ENCODE measurements at regions not wholly inside any gene's neighbourhood (a gene's known extent, or its start where the extent isn't known, plus 50 kb on each side); places are given as distances from the start of the nearest gene placed in this dataset.

DNA sequence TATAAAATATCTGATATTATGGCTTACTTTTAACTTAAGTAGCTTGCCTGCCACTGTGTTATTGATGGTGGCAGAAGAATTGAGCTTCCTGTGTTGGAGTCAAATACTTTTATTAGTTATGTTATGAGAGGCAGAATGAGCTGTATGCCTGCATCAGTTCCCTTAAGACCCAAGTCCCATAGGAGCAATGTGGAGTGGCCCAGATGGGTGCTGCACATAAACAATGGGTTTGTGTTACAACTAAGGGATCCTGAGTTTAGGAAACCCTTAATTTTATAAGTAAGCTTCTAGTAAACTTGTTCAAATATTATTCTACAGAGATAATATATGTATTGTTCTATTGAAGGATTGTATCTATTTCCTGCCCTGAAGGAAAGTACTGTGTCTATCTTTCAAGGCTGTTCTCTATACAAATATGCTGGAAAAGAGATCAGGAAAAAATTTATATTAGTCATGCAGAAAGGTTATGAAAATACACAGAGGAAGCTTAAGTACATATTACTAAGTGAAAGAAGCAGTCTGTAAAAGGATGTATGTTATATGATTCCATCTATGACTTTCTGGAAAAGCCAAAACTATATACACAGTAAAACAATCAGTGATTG lies 2018.0 kb upstream of the PCDH20 start:
- Mint-ChIP-seq H3K9me3 (ENCODE audit: low read depth) (no peaks in the 10 kb centered on the region), H3K4me3 (no peak overlapping the region), H3K27ac (no peak overlapping the region), H3K27me3 (no peaks in the 10 kb centered on the region), H3K4me1 (ENCODE audit: low read depth) (no peaks in the 10 kb centered on the region), H3K36me3 (no peaks in the 10 kb centered on the region)

DNA sequence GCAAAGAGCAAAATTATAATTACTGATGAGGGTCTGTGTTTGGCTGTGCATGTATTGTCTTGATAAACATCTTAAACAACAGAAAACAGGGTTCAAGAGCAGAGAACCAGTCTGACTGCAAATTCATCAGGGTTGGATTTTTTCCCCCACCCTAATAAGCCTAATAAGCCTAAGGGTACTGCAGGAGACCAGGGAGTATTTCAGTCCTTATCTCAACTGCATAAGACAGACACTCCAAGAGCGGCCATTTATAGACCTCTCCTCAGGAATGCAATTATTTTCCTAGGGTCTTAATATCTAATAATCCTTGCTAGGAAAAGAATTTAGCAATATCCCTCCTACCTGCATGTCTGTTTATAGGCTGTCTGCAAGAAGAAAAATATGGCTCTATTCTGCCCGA lies 2011.5 kb upstream of the PCDH20 start:
- Mint-ChIP-seq H3K36me3 (no peaks in the 10 kb centered on the region), H3K4me3 (no peak overlapping the region), H3K27me3 (no peaks in the 10 kb centered on the region)

DNA sequence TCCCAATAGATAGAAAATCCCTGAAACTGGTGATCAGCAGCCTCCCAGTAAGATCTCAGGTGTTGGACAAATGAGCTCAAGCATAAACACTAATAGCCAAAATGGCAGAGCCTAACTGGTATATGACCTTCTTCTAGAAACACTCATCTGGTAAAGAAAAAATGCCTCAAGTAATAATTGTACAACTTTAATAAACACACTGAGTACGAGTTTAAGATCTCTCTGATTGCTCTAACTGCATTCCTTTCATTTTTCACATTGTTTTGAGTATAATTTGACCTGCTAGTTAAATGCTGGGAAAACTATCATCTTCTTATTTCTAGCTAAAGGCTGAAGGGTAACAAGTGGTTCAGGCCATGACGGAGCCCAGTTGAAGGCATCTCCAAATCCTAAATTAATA lies 2009.5 kb upstream of the PCDH20 start:
- Mint-ChIP-seq H3K9me3 (ENCODE audit: low read depth) (peaks cover 5% of the 10 kb centered on the region), H3K27ac (no peak overlapping the region), H3K4me1 (ENCODE audit: low read depth) (no peaks in the 10 kb centered on the region), H3K36me3 (no peaks in the 10 kb centered on the region), H3K27me3 (no peaks in the 10 kb centered on the region), H3K4me3 (no peak overlapping the region)

More for the DNA sequence above, 2011.5 kb upstream of the PCDH20 start:
- no peaks in the 10 kb centered on the region for H3K4me1 Mint-ChIP-seq (ENCODE audit: low read depth)
- no peak overlapping the region for H3K27ac Mint-ChIP-seq
- H3K9me3 Mint-ChIP-seq (ENCODE audit: low read depth) = peaks cover 5% of the 10 kb centered on the region

DNA sequence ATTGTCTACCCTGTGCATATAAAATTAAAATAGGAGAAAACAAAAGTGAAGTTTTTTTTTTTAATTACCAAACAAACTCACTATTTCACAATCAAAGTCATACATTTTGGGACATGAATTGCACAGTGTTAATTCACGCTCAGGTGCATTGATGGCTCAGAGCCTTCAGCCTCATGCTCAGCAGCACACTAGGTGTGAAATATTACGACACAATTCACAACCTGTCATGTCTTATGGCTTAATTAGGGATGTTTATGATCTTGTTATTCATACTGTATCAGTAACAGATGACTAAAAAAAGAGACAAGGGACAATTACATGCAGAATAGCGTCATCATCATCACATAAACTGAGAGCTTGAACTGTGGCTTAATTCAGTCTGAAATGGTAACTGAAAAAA lies 2005.5 kb upstream of the PCDH20 start:
- Mint-ChIP-seq H3K4me1 (ENCODE audit: low read depth) (no peaks in the 10 kb centered on the region), H3K27me3 (no peaks in the 10 kb centered on the region), H3K4me3 (no peak overlapping the region), H3K9me3 (ENCODE audit: low read depth) (peaks cover 9% of the 10 kb centered on the region), H3K36me3 (no peaks in the 10 kb centered on the region), H3K27ac (no peak overlapping the region)

DNA sequence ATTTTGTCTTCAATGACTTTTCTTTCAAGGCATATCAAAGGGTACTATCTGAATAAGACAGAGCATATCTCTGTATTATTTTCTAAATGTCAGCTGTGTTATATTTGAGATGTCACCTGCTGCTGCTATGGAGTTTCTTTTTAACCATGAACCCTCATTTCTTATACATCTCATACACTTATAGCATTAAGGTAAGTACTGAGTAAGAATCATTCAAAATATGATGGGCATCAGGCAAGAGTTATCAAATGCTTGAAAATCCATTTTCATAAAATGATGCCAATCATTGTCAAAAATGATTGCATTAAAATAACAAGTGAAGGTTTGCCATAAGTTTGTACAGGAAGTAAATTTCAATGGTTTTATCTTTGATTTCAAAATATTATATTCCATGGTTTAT lies 2005.0 kb upstream of the PCDH20 start:
- H3K27me3 Mint-ChIP-seq = no peaks in the 10 kb centered on the region
- no peak overlapping the region for H3K27ac Mint-ChIP-seq
- H3K36me3 Mint-ChIP-seq = no peaks in the 10 kb centered on the region
- H3K4me3 Mint-ChIP-seq = no peak overlapping the region
- H3K4me1 Mint-ChIP-seq (ENCODE audit: low read depth) = no peaks in the 10 kb centered on the region
- peaks cover 9% of the 10 kb centered on the region for H3K9me3 Mint-ChIP-seq (ENCODE audit: low read depth)

DNA sequence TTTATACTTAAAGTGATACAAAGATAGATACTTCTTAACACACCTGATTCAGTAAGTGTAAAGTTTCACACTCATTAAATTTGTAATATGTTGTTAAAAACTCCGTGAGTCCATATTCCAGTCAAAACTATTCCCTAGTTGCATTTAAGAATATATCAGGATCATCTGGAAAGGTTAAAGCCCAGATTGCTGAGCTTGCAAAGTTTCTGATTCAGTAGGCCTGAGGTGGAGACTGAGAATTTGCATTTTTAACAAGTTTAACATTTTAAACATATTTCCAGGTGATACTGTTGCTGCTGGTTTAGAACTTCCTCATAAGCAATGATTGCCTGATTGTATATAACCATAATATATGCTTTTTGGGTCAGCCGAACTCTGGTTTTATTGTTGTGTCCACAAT lies 1998.6 kb upstream of the PCDH20 start:
- no peak overlapping the region for H3K27ac Mint-ChIP-seq
- peaks cover 11% of the 10 kb centered on the region for H3K9me3 Mint-ChIP-seq (ENCODE audit: low read depth)
- no peaks in the 10 kb centered on the region for H3K4me1 Mint-ChIP-seq (ENCODE audit: low read depth)
- H3K36me3 Mint-ChIP-seq = no peaks in the 10 kb centered on the region
- H3K27me3 Mint-ChIP-seq = no peaks in the 10 kb centered on the region
- no peak overlapping the region for H3K4me3 Mint-ChIP-seq

DNA sequence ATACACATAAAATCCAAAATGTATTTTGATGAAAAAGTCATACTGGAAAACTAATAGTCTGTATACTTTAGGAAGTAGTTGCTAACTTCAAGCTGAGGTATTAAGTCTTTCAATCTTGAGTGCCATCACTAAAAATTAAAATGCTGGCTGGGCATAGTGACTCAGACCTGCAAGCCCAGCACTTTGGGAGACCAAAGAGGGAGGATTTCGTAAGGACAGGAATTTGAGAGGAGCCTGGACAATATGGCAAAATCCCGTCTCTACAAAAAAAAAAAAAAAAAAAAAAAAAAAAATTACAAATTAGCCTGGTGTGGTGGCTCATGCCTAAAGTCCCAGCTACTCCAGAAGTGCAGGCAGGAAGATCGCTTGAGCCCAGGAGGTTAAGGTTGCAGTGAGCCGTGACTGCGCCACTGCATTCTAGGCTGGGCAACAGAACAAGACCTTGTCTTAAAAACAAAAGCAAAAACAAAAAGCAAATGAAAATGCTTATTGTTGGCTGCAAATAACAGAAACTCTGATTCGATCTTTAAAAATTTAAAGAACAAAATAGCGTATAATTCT lies 1994.2 kb upstream of the PCDH20 start:
- no peaks in the 10 kb centered on the region for H3K4me1 Mint-ChIP-seq (ENCODE audit: low read depth)

DNA sequence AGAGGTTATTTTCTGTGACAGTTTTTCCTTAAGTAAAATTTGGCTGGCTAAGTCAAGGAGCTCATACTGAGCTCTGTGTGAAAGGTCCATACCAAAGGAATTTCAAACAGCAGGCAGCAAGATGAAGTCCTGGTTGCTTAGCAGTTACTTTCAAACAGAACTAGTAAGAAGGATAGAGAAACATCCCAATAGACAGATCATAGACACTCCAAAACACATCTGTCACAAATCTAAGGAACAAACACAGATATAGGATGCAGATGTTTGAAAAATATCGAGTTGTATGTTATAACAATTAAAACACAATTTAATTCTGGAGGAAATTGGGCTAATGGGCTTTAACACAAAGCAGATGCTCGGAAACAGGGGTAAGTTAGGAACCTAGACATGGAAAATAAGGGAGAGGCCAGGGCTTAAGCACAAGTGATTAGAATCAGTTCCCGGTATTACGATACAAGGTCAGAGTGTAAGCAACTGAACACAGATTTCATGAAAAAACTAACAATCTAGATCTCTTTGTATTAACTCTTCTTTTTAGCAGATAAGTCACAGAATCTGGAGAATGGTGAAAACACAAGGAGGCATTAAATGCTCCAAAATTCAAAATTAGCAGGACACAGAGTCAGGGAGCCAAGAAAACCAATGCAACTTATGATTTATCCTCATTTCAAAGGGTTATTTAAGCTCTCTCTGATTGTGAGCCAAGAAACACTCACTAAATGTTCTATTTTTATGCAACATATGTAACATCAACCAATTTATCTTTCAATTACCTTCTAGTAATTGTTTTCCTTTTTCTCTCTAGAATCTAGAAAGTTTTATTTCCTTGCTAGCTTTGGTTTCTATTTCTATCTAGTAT lies 1992.9 kb upstream of the PCDH20 start:
- no peak overlapping the region for H3K27ac Mint-ChIP-seq
- H3K4me1 Mint-ChIP-seq (ENCODE audit: low read depth) = no peaks in the 10 kb centered on the region
- no peak overlapping the region for H3K4me3 Mint-ChIP-seq
- no peaks in the 10 kb centered on the region for H3K27me3 Mint-ChIP-seq
- no peaks in the 10 kb centered on the region for H3K36me3 Mint-ChIP-seq
- H3K9me3 Mint-ChIP-seq (ENCODE audit: low read depth) = peaks cover 5% of the 10 kb centered on the region

More for the DNA sequence above, 1994.2 kb upstream of the PCDH20 start:
- Mint-ChIP-seq H3K4me3 (no peak overlapping the region), H3K27me3 (no peaks in the 10 kb centered on the region), H3K36me3 (no peaks in the 10 kb centered on the region), H3K9me3 (ENCODE audit: low read depth) (peaks cover 5% of the 10 kb centered on the region), H3K27ac (no peak overlapping the region)

DNA sequence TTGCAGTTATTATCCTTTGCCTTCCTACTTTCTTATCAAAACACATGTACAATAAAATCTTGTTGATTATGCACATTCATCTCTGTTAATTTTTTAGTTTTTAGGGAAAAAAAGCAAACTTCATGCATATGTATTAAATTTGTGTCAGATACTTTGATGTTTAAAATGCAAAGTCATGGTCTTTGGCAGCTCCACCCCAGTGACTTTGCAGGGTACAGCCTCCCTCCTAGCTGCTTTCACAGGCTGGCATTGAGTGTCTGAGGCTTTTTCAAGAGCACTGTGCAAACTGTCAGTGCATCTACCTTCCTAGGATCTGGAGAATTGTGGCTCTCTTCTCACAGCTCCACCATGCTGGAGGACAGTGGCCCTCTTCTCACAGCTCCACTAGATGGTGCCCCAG lies 1988.1 kb upstream of the PCDH20 start:
- Mint-ChIP-seq H3K27ac (no peak overlapping the region), H3K4me1 (ENCODE audit: low read depth) (no peaks in the 10 kb centered on the region), H3K27me3 (no peaks in the 10 kb centered on the region), H3K4me3 (no peak overlapping the region), H3K9me3 (ENCODE audit: low read depth) (peaks cover 13% of the 10 kb centered on the region), H3K36me3 (no peaks in the 10 kb centered on the region)

DNA sequence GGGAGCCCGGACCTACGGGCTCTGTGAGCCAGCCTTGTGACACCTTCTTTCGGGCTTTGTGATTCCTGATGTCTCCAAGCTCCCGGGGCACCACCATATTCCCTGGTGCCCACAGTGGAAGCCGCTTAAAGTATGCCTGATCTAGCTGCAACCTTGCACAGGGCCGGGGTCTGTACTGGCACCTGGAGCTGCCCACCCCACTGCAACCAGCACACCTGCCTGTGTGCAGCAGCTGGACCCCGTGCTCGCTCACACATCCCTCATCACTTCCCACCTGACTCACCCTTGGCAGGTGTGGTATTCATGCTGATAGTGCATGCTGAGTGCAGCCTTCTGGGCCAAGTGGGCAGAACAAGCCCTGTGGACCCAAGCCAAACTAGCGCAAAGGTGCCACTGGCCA lies 1981.1 kb upstream of the PCDH20 start:
- Mint-ChIP-seq H3K9me3 (ENCODE audit: low read depth) (peaks cover 4% of the 10 kb centered on the region), H3K4me1 (ENCODE audit: low read depth) (no peaks in the 10 kb centered on the region), H3K36me3 (no peaks in the 10 kb centered on the region), H3K27me3 (no peaks in the 10 kb centered on the region), H3K4me3 (no peak overlapping the region), H3K27ac (no peak overlapping the region)

DNA sequence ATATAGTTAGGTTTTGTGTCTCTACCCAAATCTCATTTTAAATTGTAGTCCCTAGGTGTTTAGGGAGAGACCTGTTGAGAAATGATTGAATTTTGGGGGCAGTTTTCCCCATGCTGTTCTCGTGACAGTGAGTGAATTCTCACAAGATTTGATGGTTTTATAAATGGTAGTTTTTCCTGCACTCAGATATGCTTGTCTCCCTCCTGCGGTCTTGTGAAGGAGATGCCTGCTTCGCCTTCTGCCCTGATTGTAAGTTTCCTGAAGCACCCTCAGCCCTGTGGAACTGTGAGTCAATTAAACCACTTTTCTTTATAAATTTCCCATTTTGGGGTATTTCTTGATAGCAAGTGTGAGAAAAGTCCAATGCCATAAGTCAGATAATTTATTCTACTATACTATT lies 1977.5 kb upstream of the PCDH20 start:
- H3K27ac Mint-ChIP-seq = no peak overlapping the region
- no peaks in the 10 kb centered on the region for H3K4me1 Mint-ChIP-seq (ENCODE audit: low read depth)
- H3K4me3 Mint-ChIP-seq = no peak overlapping the region
- H3K27me3 Mint-ChIP-seq = no peaks in the 10 kb centered on the region
- peaks cover 5% of the 10 kb centered on the region for H3K9me3 Mint-ChIP-seq (ENCODE audit: low read depth)
- no peaks in the 10 kb centered on the region for H3K36me3 Mint-ChIP-seq

DNA sequence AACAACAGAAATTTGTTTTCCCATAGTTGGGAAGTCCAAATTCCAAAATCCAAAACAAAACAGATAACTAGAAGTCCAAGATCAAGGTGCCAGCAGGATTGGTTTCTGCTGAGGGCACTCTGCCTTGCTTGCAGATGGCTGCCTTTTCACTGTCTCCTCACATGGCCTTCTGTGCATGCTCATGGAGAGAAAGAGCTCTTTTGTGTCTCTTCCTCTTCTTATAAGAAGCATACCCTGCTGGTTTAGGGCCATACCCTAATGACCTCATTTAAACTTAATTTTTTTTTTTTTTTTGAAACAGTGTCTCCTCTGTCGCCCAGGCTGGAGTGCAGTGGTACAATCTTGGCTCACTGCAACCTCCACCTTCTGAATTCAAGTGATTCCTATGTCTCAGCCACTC lies 1974.1 kb upstream of the PCDH20 start:
- no peaks in the 10 kb centered on the region for H3K4me1 Mint-ChIP-seq (ENCODE audit: low read depth)
- no peaks in the 10 kb centered on the region for H3K36me3 Mint-ChIP-seq
- H3K27ac Mint-ChIP-seq = no peak overlapping the region
- H3K9me3 Mint-ChIP-seq (ENCODE audit: low read depth) = peaks cover 9% of the 10 kb centered on the region
- H3K4me3 Mint-ChIP-seq = no peak overlapping the region
- H3K27me3 Mint-ChIP-seq = no peaks in the 10 kb centered on the region

DNA sequence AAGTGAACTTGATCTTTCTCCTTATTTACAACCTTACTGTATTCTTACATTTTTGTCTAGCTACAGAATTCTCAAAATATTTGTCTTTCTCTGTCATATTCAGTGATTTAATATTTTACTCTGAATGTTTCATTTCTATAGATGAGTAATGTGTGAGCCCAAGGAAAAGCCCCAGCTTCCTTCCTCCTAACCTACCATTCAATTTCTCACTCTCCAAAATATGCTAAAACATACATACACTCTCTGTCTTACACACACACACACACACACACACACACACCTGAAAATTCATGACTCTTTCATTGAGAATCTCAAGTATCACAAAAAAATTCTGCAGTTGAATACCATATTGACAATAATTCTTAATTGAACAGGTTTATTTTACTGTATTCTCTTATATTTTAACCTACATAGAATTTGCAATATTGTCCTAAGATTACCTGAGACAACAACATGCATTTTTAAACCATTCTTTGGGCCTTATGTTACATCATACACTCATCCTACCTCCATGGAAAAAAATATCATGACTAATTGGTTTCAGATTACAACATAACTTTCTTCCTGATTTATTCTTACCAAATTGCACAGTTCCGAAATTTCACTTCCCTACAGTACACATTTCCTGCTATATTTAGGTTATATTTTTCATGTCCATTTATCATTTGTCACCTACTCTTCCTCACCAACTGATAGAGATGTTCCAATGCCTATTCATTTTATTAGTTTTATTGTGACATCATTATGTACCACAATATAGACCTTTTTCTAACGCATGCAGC lies 1965.6 kb upstream of the PCDH20 start:
- Mint-ChIP-seq H3K27me3 (no peaks in the 10 kb centered on the region), H3K4me3 (no peak overlapping the region)

DNA sequence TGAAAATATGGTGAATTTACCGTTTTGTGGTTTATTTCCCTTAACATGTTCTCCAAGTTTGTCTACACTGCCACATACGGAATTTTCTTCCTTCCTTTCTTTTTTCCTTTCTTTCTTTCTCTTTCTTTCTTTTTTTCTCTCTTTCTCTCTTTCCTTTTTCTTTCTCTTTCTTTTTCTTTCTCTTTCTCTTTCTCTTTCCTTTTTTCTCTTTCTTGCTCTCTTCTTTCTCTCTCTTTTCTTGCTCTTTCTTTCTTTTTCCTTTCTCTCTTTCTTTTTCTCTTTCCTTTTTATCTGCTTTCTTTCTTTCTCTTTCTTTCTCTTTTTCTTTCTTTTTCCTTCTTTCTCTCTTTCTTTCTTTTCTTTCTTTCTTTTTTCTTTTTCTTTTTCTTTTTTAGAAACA lies 1962.3 kb upstream of the PCDH20 start:
- Mint-ChIP-seq H3K9me3 (ENCODE audit: low read depth) (peaks cover 20% of the 10 kb centered on the region), H3K4me1 (ENCODE audit: low read depth) (no peaks in the 10 kb centered on the region), H3K4me3 (no peak overlapping the region), H3K27me3 (no peaks in the 10 kb centered on the region), H3K27ac (no peak overlapping the region), H3K36me3 (no peaks in the 10 kb centered on the region)

More for the DNA sequence above, 1965.6 kb upstream of the PCDH20 start:
- H3K4me1 Mint-ChIP-seq (ENCODE audit: low read depth) = no peaks in the 10 kb centered on the region
- no peak overlapping the region for H3K27ac Mint-ChIP-seq
- no peaks in the 10 kb centered on the region for H3K36me3 Mint-ChIP-seq
- peaks cover 27% of the 10 kb centered on the region for H3K9me3 Mint-ChIP-seq (ENCODE audit: low read depth)

DNA sequence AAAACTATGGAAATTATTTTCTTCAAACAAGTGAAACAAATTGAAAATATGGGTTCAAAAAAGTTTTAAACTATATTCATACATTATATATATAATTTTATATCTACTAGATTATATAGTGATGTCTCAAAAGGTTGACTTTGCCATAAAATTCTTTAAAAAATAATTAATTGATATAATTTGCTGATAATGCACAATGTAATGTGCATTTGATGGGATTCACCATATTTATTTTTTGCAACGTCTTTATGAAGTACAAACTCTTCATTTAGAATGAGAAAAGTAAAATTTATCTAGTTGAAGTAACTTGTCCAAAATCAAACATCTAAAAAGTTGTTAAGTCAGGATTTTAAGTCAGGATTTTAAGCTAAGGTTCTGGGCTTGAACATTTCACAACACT lies 1954.5 kb upstream of the PCDH20 start:
- Mint-ChIP-seq H3K9me3 (ENCODE audit: low read depth) (no peaks in the 10 kb centered on the region), H3K27me3 (no peaks in the 10 kb centered on the region), H3K4me1 (ENCODE audit: low read depth) (no peaks in the 10 kb centered on the region), H3K36me3 (no peaks in the 10 kb centered on the region), H3K4me3 (no peak overlapping the region), H3K27ac (no peak overlapping the region)
